ENCODE measurements at regions not wholly inside any gene's neighbourhood (a gene's known extent, or its start where the extent isn't known, plus 50 kb on each side); places are given as distances from the start of the nearest gene placed in this dataset.

GRCh38 chr6:43912598-43913371 is 142.8 kb downstream of the VEGFA start (continued):
- 0 out of 2 replicates have a peak, but pooled peaks have one; percentile 25 for TF ChIP-seq ZNF592 (IDR thresholded peaks at IDR 0.05)
- 0 out of 2 replicates have a peak, but pooled peaks have one; percentile 49 for TF ChIP-seq CXXC5 (CRISPR knock-in tag; IDR thresholded peaks at IDR 0.05)
- no peak for TF ChIP-seq PHB (CRISPR knock-in tag; IDR thresholded peaks at IDR 0.05)
- TF ChIP-seq MECOM (CRISPR knock-in tag; IDR thresholded peaks at IDR 0.05) = 0 out of 2 replicates have a peak, but pooled peaks have one; percentile 45
- TF ChIP-seq RFX5 (IDR thresholded peaks at IDR 0.05; ENCODE audit: low read depth, low read length) = no peak
- no peak for TF ChIP-seq ZC3H8 (IDR thresholded peaks at IDR 0.05)
- no peak for TF ChIP-seq TFAM (CRISPR knock-in tag; conservative IDR thresholded peaks at IDR 0.05)
- peak; percentile 37; the same call in 1 of the 2 replicates for TF ChIP-seq ZNF133 (CRISPR knock-in tag; IDR thresholded peaks at IDR 0.05)
- no peak for TF ChIP-seq FOXJ2 (tag; IDR thresholded peaks at IDR 0.05)
- TF ChIP-seq ZBTB9 (CRISPR knock-in tag; IDR thresholded peaks at IDR 0.05) = 0 out of 2 replicates have a peak, but pooled peaks have one; percentile 2
- TF ChIP-seq RBFOX2 (IDR thresholded peaks at IDR 0.05; ENCODE audit: low read depth, low read length) = peak; percentile 67
- no peak for TF ChIP-seq TEAD1 (CRISPR knock-in tag; IDR thresholded peaks at IDR 0.05)
- TF ChIP-seq RBM15 (IDR thresholded peaks at IDR 0.05; ENCODE audit: insufficient read depth, low read length) = no peak
- no peak for TF ChIP-seq ZNF586 (CRISPR knock-in tag; conservative IDR thresholded peaks at IDR 0.05)
- TF ChIP-seq MLLT1 (IDR thresholded peaks at IDR 0.05) = no peak
- peak; percentile 68; the same call in 1 of the 2 replicates for TF ChIP-seq DMBX1 (CRISPR knock-in tag; IDR thresholded peaks at IDR 0.05; ENCODE audit: borderline replicate concordance)
- TF ChIP-seq TBP (optimal IDR thresholded peaks at IDR 0.05; ENCODE audit: low read depth, low read length) = no peak
- TF ChIP-seq ZKSCAN8 (CRISPR knock-in tag; IDR thresholded peaks at IDR 0.05) = no peak
- peak; percentile 17; the same call in 1 of the 2 replicates for TF ChIP-seq ZNF589 (CRISPR knock-in tag; IDR thresholded peaks at IDR 0.05; ENCODE audit: low read depth)
- peak; percentile 27; the same call in 1 of the 2 replicates for TF ChIP-seq ZNF165 (CRISPR knock-in tag; IDR thresholded peaks at IDR 0.05; ENCODE audit: borderline replicate concordance)
- no peak for TF ChIP-seq XRCC3 (IDR thresholded peaks at IDR 0.05)
- no peak for TF ChIP-seq NR2C1 (IDR thresholded peaks at IDR 0.05)
- peak; percentile 9 for TF ChIP-seq NR2C1 (tag; IDR thresholded peaks at IDR 0.05)
- TF ChIP-seq FUS (optimal IDR thresholded peaks at IDR 0.05; ENCODE audit: low read depth, low read length) = no peak

Measured in K562 (cell line).